Neutrophil (primary cell): ENCODE measurements at regions not wholly inside any gene's neighbourhood (a gene's known extent, or its start where the extent isn't known, plus 50 kb on each side); places are given as distances from the start of the nearest gene placed in this dataset.

Source experiments
- H3K27ac ChIP-seq: fragments of 200-600 bp; sonication (generic); 2 replicates; pipeline ENCODE4 v1.5.1; 2016; ENCODE audit warnings: mild to moderate bottlenecking, moderate library complexity
- H3K27me3 ChIP-seq: fragments of 200-600 bp; sonication (generic); 2 replicates; pipeline ENCODE4 v1.6.0; 2016; ENCODE audit warnings: mild to moderate bottlenecking
- H3K36me3 ChIP-seq: fragments of 200-600 bp; sonication (generic); 2 replicates; pipeline ENCODE4 v1.5.1; 2017
- H3K4me1 ChIP-seq, 2 experiments: fragments of 200-600 bp in 1 of 2; sonication (generic) in 1 of 2; 1 replicate in 1 of 2; 2 replicates in 1 of 2; pipeline versions ENCODE4 v1.5.1 to v1.6.1; 2013 to 2016; ENCODE audit warnings: low read depth in 1 of 2, low read length in 1 of 2, mild to moderate bottlenecking in 1 of 2, moderate library complexity in 1 of 2; ENCODE audit not compliant: control insufficient read depth in 1 of 2, insufficient read depth in 1 of 2
- H3K4me3 ChIP-seq, 2 experiments: fragments of 200-600 bp in 1 of 2; sonication (generic) in 1 of 2; 1 replicate in 1 of 2; 2 replicates in 1 of 2; pipeline ENCODE4 v1.5.1; 2013 to 2016; ENCODE audit warnings: low read depth in 1 of 2, low read length in 1 of 2, mild to moderate bottlenecking in 1 of 2, moderate library complexity in 1 of 2
- H3K9me3 ChIP-seq: fragments of 200-600 bp; sonication (generic); 2 replicates; pipeline ENCODE4 v1.5.1; 2016
- CTCF ChIP-seq: fragments of 200-600 bp; sonication (generic); IDR thresholded peaks from 2 replicates; pipeline ENCODE4 v1.5.1; 2016; ENCODE audit warnings: antibody characterized with exemption

- Histone ChIP-seq H3K9me3 (no peaks in the 10 kb centered on the region), H3K4me1 (no peaks in the 10 kb centered on the region), H3K4me3 (no peak overlapping the region), H3K27ac (no peak overlapping the region), H3K36me3 (no peaks in the 10 kb centered on the region), H3K27me3 (no peaks in the 10 kb centered on the region)
- no peak for TF ChIP-seq CTCF
These were observed 490.5 kb upstream of the CDH5 start for GRCh38 chr16:65876056-65876408.

GRCh38 chr16:65875381-65876055, 491.0 kb upstream of the CDH5 start:
- Histone ChIP-seq H3K27ac (no peak overlapping the region), H3K36me3 (no peaks in the 10 kb centered on the region), H3K4me3 (no peak overlapping the region), H3K4me1 (no peaks in the 10 kb centered on the region), H3K9me3 (no peaks in the 10 kb centered on the region), H3K27me3 (no peaks in the 10 kb centered on the region)
- TF ChIP-seq CTCF = no peak

GRCh38 chr16:65869261-65869660, 497.2 kb upstream of the CDH5 start:
- Histone ChIP-seq H3K36me3 (no peaks in the 10 kb centered on the region), H3K4me3 (no peak overlapping the region), H3K4me1 (no peaks in the 10 kb centered on the region), H3K27ac (no peak overlapping the region), H3K27me3 (no peaks in the 10 kb centered on the region), H3K9me3 (no peaks in the 10 kb centered on the region)
- TF ChIP-seq CTCF = no peak

GRCh38 chr16:65867276-65867960, 499.1 kb upstream of the CDH5 start:
- H3K27me3 ChIP-seq = no peaks in the 10 kb centered on the region
- no peak overlapping the region for H3K27ac ChIP-seq
- H3K36me3 ChIP-seq = no peaks in the 10 kb centered on the region
- no peak for TF ChIP-seq CTCF
- H3K9me3 ChIP-seq = no peaks in the 10 kb centered on the region
- no peaks in the 10 kb centered on the region for H3K4me1 ChIP-seq
- H3K4me3 ChIP-seq = no peak overlapping the region

GRCh38 chr16:65863236-65863635, 503.3 kb upstream of the CDH5 start:
- H3K9me3 ChIP-seq = no peaks in the 10 kb centered on the region
- H3K27me3 ChIP-seq = no peaks in the 10 kb centered on the region
- TF ChIP-seq CTCF = no peak
- no peaks in the 10 kb centered on the region for H3K4me1 ChIP-seq
- H3K36me3 ChIP-seq = no peaks in the 10 kb centered on the region
- H3K4me3 ChIP-seq = no peak overlapping the region
- no peak overlapping the region for H3K27ac ChIP-seq
